H1 (cell line): ENCODE measurements at regions not wholly inside any gene's neighbourhood (a gene's known extent, or its start where the extent isn't known, plus 50 kb on each side); places are given as distances from the start of the nearest gene placed in this dataset.

Experiments used
- CTCF ChIA-PET: fragments of 300-600 bp; sonication (Branson Sonifier 250); formaldehyde crosslinking; loops from one replicate; lab custom pipeline; 2021; ENCODE audit not compliant: partially characterized antibody; lab: Charles Lee
- POLR2A ChIA-PET: fragments of 300-600 bp; sonication (Branson Sonifier 250); formaldehyde crosslinking; loops from one replicate; lab custom pipeline; 2021; ENCODE audit warnings: inconsistent platforms; ENCODE audit not compliant: partially characterized antibody; lab: Charles Lee
- DNase-seq, 2 experiments: peaks; one replicate each; pipeline versions ENCODE4 v3.0.0 to v3.0.0-alpha.2; 2010 to 2022; ENCODE audit warnings: low spot score in 2 of 2, low read depth in 1 of 2, mixed read lengths in 1 of 2
- FAIRE-seq: peaks from 2 replicates; lab custom pipeline; 2011; peaks lifted over from hg19 to GRCh38; lab: Jason Lieb, UNC
- H2AFZ ChIP-seq: 2 replicates; pipeline ENCODE4 v1.8.1; 2012; ENCODE audit warnings: low read length, inconsistent platforms
- H2AK5ac ChIP-seq: 2 replicates; pipeline ENCODE4 v1.6.1; 2013; ENCODE audit warnings: low read depth, low read length
- H2BK120ac ChIP-seq: replicated peaks from 2 replicates; pipeline ENCODE3; 2013; ENCODE audit warnings: low read depth, low read length, inconsistent platforms
- H2BK12ac ChIP-seq: 2 replicates; pipeline ENCODE4 v1.6.1; 2013; ENCODE audit warnings: low read depth, low read length
- H2BK15ac ChIP-seq: 2 replicates; pipeline ENCODE4 v1.6.1; 2013; ENCODE audit warnings: low read length
- H2BK20ac ChIP-seq: 2 replicates; pipeline ENCODE4 v1.6.1; 2013; ENCODE audit warnings: low read length
- H2BK5ac ChIP-seq: 2 replicates; pipeline ENCODE4 v1.6.1; 2013; ENCODE audit warnings: low read depth, low read length
- H3K14ac ChIP-seq: 2 replicates; pipeline ENCODE4 v1.6.1; 2013; ENCODE audit warnings: inconsistent platforms; ENCODE audit not compliant: insufficient read length
- H3K18ac ChIP-seq: 2 replicates; pipeline ENCODE4 v1.6.1; 2013; ENCODE audit warnings: low read length; ENCODE audit errors: extremely low read depth
- H3K23ac ChIP-seq: 2 replicates; pipeline ENCODE4 v1.6.1; 2013; ENCODE audit warnings: inconsistent platforms; ENCODE audit not compliant: insufficient read length
- H3K23me2 ChIP-seq: 2 replicates; pipeline ENCODE4 v1.6.1; 2013; ENCODE audit warnings: low read depth, low read length
- H3K27ac ChIP-seq: 2 replicates; pipeline ENCODE4 v1.6.1; 2011; ENCODE audit warnings: low read depth, low read length, inconsistent platforms
- H3K27me3 ChIP-seq, 4 experiments: replicated peaks in 1 of 4; 1 replicate in 1 of 4; 2 replicates in 3 of 4; pipeline versions ENCODE4 v1.6.1 to v1.8.1; 2011 to 2013; ENCODE audit warnings: low read length in 3 of 4, mild to moderate bottlenecking in 3 of 4, inconsistent platforms in 2 of 4, mixed read lengths in 2 of 4, moderate library complexity in 1 of 4; ENCODE audit not compliant: control insufficient read depth in 3 of 4, insufficient read depth in 3 of 4; ENCODE audit errors: extremely low read depth in 1 of 4
- H3K36me3 ChIP-seq, 4 experiments: 2 replicates each; pipeline versions ENCODE4 v1.6.1 to v1.8.1; 2011 to 2013; ENCODE audit warnings: mild to moderate bottlenecking in 4 of 4, low read length in 3 of 4, moderate library complexity in 2 of 4, control low read depth in 1 of 4, inconsistent platforms in 1 of 4; ENCODE audit not compliant: insufficient read depth in 4 of 4, control insufficient read depth in 2 of 4
- H3K4ac ChIP-seq: replicated peaks from 2 replicates; pipeline ENCODE3; 2013; ENCODE audit warnings: low read length, low read depth, mixed read lengths, inconsistent platforms; ENCODE audit not compliant: insufficient read length
- H3K4me1 ChIP-seq, 4 experiments: replicated peaks in 1 of 4; 1 replicate in 1 of 4; 2 replicates in 3 of 4; pipeline versions ENCODE4 v1.6.1 to v1.8.1; 2011 to 2013; ENCODE audit warnings: low read length in 3 of 4, inconsistent platforms in 2 of 4, mixed read lengths in 1 of 4; ENCODE audit not compliant: insufficient read depth in 4 of 4, control insufficient read depth in 3 of 4
- H3K4me2 ChIP-seq, 2 experiments: 2 replicates each; pipeline versions ENCODE4 v1.6.1 to v1.8.1; 2011 to 2013; ENCODE audit warnings: low read depth in 2 of 2, low read length in 2 of 2, control low read depth in 1 of 2, inconsistent platforms in 1 of 2, mild to moderate bottlenecking in 1 of 2; ENCODE audit not compliant: insufficient read depth in 1 of 2
- H3K4me3 ChIP-seq, 4 experiments: fragments of 200-600, 300-600 bp in 1 of 4; sonication (generic), shearing (Covaris generic), sonication (Bioruptor Twin) in 1 of 4; 2 replicates each; pipeline versions ENCODE4 v1.5.1 to v1.8.1; 2011 to 2016; ENCODE audit warnings: low read length in 4 of 4, low read depth in 3 of 4, control low read depth in 2 of 4, inconsistent platforms in 2 of 4, mild to moderate bottlenecking in 2 of 4, mixed read lengths in 1 of 4, moderate library complexity in 1 of 4; ENCODE audit not compliant: insufficient read depth in 2 of 4; ENCODE audit errors: extremely low read depth in 1 of 4
- H3K56ac ChIP-seq: replicated peaks from 2 replicates; pipeline ENCODE3; 2013; ENCODE audit warnings: low read depth, mild to moderate bottlenecking, mixed read lengths, low read length, inconsistent platforms; ENCODE audit not compliant: insufficient read length
- H3K79me1 ChIP-seq: 2 replicates; pipeline ENCODE4 v1.6.1; 2013; ENCODE audit warnings: low read depth, low read length, control low read depth
- H3K79me2 ChIP-seq, 2 experiments: 2 replicates each; pipeline versions ENCODE4 v1.6.1 to v1.8.1; 2012 to 2013; ENCODE audit warnings: low read length in 2 of 2, mild to moderate bottlenecking in 2 of 2, inconsistent platforms in 1 of 2; ENCODE audit not compliant: insufficient read depth in 2 of 2, control insufficient read depth in 1 of 2
- H3K9ac ChIP-seq, 4 experiments: replicated peaks in 1 of 4; 1 replicate in 1 of 4; 2 replicates in 3 of 4; pipeline versions ENCODE4 v1.6.1 to v1.8.1; 2011 to 2013; ENCODE audit warnings: low read depth in 3 of 4, low read length in 3 of 4, control low read depth in 2 of 4, mild to moderate bottlenecking in 2 of 4, moderate library complexity in 2 of 4, inconsistent platforms in 1 of 4; ENCODE audit errors: extremely low read depth in 1 of 4
- H3K9me3 ChIP-seq, 2 experiments: 2 replicates each; pipeline versions ENCODE4 v1.6.1 to v1.8.1; 2012 to 2013; ENCODE audit warnings: mild to moderate bottlenecking in 2 of 2, moderate library complexity in 2 of 2, control low read depth in 1 of 2, inconsistent platforms in 1 of 2, low read depth in 1 of 2, low read length in 1 of 2, mixed read lengths in 1 of 2; ENCODE audit not compliant: insufficient read depth in 2 of 2
- H4K20me1 ChIP-seq, 2 experiments: replicated peaks in 1 of 2; 2 replicates each; pipeline versions ENCODE3 to v1.8.1; 2011 to 2013; ENCODE audit warnings: inconsistent platforms in 2 of 2, low read length in 2 of 2, mild to moderate bottlenecking in 1 of 2; ENCODE audit not compliant: insufficient read depth in 2 of 2, control insufficient read depth in 1 of 2
- H4K5ac ChIP-seq: 2 replicates; pipeline ENCODE4 v1.6.1; 2013; ENCODE audit warnings: low read length, low read depth, mixed read lengths, inconsistent platforms; ENCODE audit not compliant: insufficient read length
- H4K8ac ChIP-seq: 2 replicates; pipeline ENCODE4 v1.8.0; 2013; ENCODE audit warnings: mild to moderate bottlenecking, moderate library complexity, low read length, inconsistent platforms; ENCODE audit not compliant: insufficient read depth; ENCODE audit errors: extremely low read depth
- H4K91ac ChIP-seq: replicated peaks from 2 replicates; pipeline ENCODE3; 2013; ENCODE audit warnings: low read length, mixed read lengths, inconsistent platforms; ENCODE audit not compliant: insufficient read length
- CREB1 ChIP-seq: IDR thresholded peaks from 2 replicates; pipeline ENCODE4 v1.6.1; 2012; ENCODE audit warnings: inconsistent platforms
- EGR1 ChIP-seq: IDR thresholded peaks from 2 replicates; pipeline ENCODE4 v1.6.1; 2011; ENCODE audit warnings: low read depth, low read length, borderline replicate concordance
- EP300 ChIP-seq, 2 experiments: IDR thresholded peaks; 1 replicate in 1 of 2; 2 replicates in 1 of 2; pipeline ENCODE4 v1.6.1; 2011 to 2012; ENCODE audit warnings: low read depth in 2 of 2, low read length in 2 of 2, mild to moderate bottlenecking in 2 of 2, borderline replicate concordance in 1 of 2, inconsistent platforms in 1 of 2, moderate library complexity in 1 of 2
- KDM1A ChIP-seq: fragments of 200-600, 300-600 bp; sonication (generic); IDR thresholded peaks from 2 replicates; pipeline ENCODE4 v1.7.1; 2016; ENCODE audit warnings: mild to moderate bottlenecking, low read length, borderline replicate concordance
- KDM4A ChIP-seq: IDR thresholded peaks from one replicate; pipeline ENCODE4 v1.7.1; 2012; ENCODE audit warnings: low read depth, mild to moderate bottlenecking, moderate library complexity, low read length, inconsistent platforms; ENCODE audit not compliant: severe bottlenecking
- RBBP5 ChIP-seq: IDR thresholded peaks from 2 replicates; pipeline ENCODE4 v1.7.1; 2012; ENCODE audit warnings: low read depth, mild to moderate bottlenecking, inconsistent platforms, low read length, moderate library complexity, borderline replicate concordance
- RNF2 ChIP-seq: fragments of 200-900, 300-1000 bp; sonication (generic); IDR thresholded peaks from 2 replicates; pipeline ENCODE4 v1.7.1; 2016; ENCODE audit warnings: borderline replicate concordance, low read depth, mild to moderate bottlenecking, antibody characterized with exemption, low read length; ENCODE audit not compliant: poor library complexity, severe bottlenecking; ENCODE audit errors: missing control alignments
- SP1 ChIP-seq: IDR thresholded peaks from 2 replicates; pipeline ENCODE4 v1.6.1; 2011; ENCODE audit warnings: low read depth, low read length
- SP2 ChIP-seq: IDR thresholded peaks from 2 replicates; pipeline ENCODE4 v1.6.1; 2012; ENCODE audit warnings: mild to moderate bottlenecking, low read length, inconsistent platforms
- TAF1 ChIP-seq: IDR thresholded peaks from 2 replicates; pipeline ENCODE4 v1.6.1; 2011; ENCODE audit warnings: mild to moderate bottlenecking, low read depth, low read length
- TEAD4 ChIP-seq: IDR thresholded peaks from 2 replicates; pipeline ENCODE4 v1.6.1; 2012; ENCODE audit warnings: low read depth, low read length, inconsistent platforms, mixed read lengths
- USF2 ChIP-seq: IDR thresholded peaks from 2 replicates; pipeline ENCODE4 v1.6.1; 2011; ENCODE audit warnings: low read length, improper control_type of control experiment
- WGBS, 2 experiments: shearing (Covaris generic) in 1 of 2; methylation state at CpG; one replicate each; pipeline versions ENCODE4 v1.1.6 to v1.1.7; 2013 to 2015; ENCODE audit warnings: low lambda C conversion rate in 2 of 2, mixed read lengths in 2 of 2, inconsistent platforms in 1 of 2, low coverage in 1 of 2, missing lambda C conversion rate in 1 of 2; ENCODE audit not compliant: insufficient replicate concordance in 2 of 2, insufficient coverage in 1 of 2, insufficient read length in 1 of 2; ENCODE audit errors: extremely low coverage in 1 of 2, missing lambda C conversion rate in 1 of 2; 5-methylcytosine and 5-hydroxymethylcytosine counted together
- TF ChIP-seq, protein P1 (sequence below): IDR thresholded peaks from 2 replicates; pipeline ENCODE4 v1.6.1; 2012; ENCODE audit warnings: inconsistent platforms

- Histone ChIP-seq H3K4me3 (no peak overlapping the region), H3K9ac (no peak overlapping the region), H2BK5ac (no peak overlapping the region), H3K36me3 (no peaks in the 10 kb centered on the region), H4K5ac (no peak overlapping the region), H3K79me1 (no peaks in the 10 kb centered on the region), H3K23me2 (no peaks in the 10 kb centered on the region), H4K8ac (no peak overlapping the region), H3K4me1 (peaks cover 2 to 5% (median 3%) of the 10 kb centered on the region in 4 experiments; a peak in 2 of 7 replicates), H3K18ac (no peak overlapping the region), H3K27me3 (peaks cover 0 to 2% (median 0%) of the 10 kb centered on the region in 4 experiments; a peak in 1 of 7 replicates), H2BK15ac (no peak overlapping the region), H4K91ac (no peak overlapping the region), H3K4me2 (no peak overlapping the region), H3K23ac (no peak overlapping the region), H3K4ac (no peak overlapping the region), H3K14ac (no peak overlapping the region), H2BK20ac (no peak overlapping the region), H2AK5ac (no peak overlapping the region), H2BK12ac (no peak overlapping the region), H4K20me1 (no peaks in the 10 kb centered on the region), H3K79me2 (no peaks in the 10 kb centered on the region), H2AFZ (no peak overlapping the region), H3K56ac (no peak overlapping the region), H3K9me3 (no peaks in the 10 kb centered on the region), H2BK120ac (no peak overlapping the region), H3K27ac (no peak overlapping the region)
- POLR2A ChIA-PET = no interaction called here
- no peak for DNase-seq
- FAIRE-seq = no peak
- WGBS, 2 experiments = 81% methylated on average over 3 of the region's 3 CpGs; no CpG with 5 or more reads in 1 of the 2 experiments
- CTCF ChIA-PET = interaction anchor here (0.8 to 1.0 kb wide), 3 partner anchors 10 to 219 kb away, joined by 3 read pairs; no protein-coding TSS in a partner anchor
- TF ChIP-seq KDM4A (no peak), TEAD4 (no peak), SP1 (no peak), EGR1 (no peak), SP2 (no peak), KDM1A (no peak), RNF2 (no peak), TAF1 (no peak), USF2 (no peak), CREB1 (no peak), EP300 (IDR thresholded peaks at IDR 0.05; ENCODE audit: borderline replicate concordance in 1 of 2, low read depth in 2 of 2, low read length in 2 of 2) (no peak), RBBP5 (no peak)
- TF ChIP-seq, protein P1, sequence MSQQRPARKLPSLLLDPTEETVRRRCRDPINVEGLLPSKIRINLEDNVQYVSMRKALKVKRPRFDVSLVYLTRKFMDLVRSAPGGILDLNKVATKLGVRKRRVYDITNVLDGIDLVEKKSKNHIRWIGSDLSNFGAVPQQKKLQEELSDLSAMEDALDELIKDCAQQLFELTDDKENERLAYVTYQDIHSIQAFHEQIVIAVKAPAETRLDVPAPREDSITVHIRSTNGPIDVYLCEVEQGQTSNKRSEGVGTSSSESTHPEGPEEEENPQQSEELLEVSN = no peak
Measured at GRCh38 chr14:87181288-87181687, 811.7 kb downstream of the GALC start.
